HL-60 (cell line): ENCODE measurements at regions not wholly inside any gene's neighbourhood (a gene's known extent, or its start where the extent isn't known, plus 50 kb on each side); places are given as distances from the start of the nearest gene placed in this dataset.

ENCODE experiments used
- DNase-seq, 2 experiments: peaks; one replicate each; pipeline ENCODE4 v3.0.0-alpha.2; 2010 to 2020; ENCODE audit warnings: low read depth in 1 of 2, low spot score in 1 of 2
- H3K27ac ChIP-seq: fragments of 250-450 bp; sonication (Bioruptor Pico); replicated peaks from 2 replicates; pipeline ENCODE4 v1.5.1; 2020; ENCODE audit warnings: mild to moderate bottlenecking, moderate library complexity
- H3K27me3 ChIP-seq: fragments of 250-450 bp; sonication (Bioruptor Pico); 2 replicates; pipeline ENCODE4 v1.5.1; 2021; ENCODE audit warnings: mild to moderate bottlenecking, moderate library complexity; ENCODE audit not compliant: insufficient read depth, poor library complexity, severe bottlenecking
- H3K4me3 ChIP-seq: replicated peaks from 2 replicates; pipeline ENCODE4 v1.5.1; 2011; ENCODE audit warnings: mild to moderate bottlenecking, control low read depth, low read length; ENCODE audit not compliant: insufficient read depth
- GABPA ChIP-seq: IDR thresholded peaks from 2 replicates; pipeline ENCODE4 v1.6.1; 2012; ENCODE audit warnings: low read depth
- POLR2AphosphoS5 ChIP-seq: IDR thresholded peaks from 2 replicates; pipeline ENCODE4 v1.6.1; 2012; ENCODE audit warnings: low read depth
- SPI1 ChIP-seq: IDR thresholded peaks from 2 replicates; pipeline ENCODE4 v1.6.1; 2012; ENCODE audit warnings: low read depth, mild to moderate bottlenecking, borderline replicate concordance
- TF ChIP-seq, protein P1 (sequence below): IDR thresholded peaks from 2 replicates; pipeline ENCODE4 v1.6.1; 2012; ENCODE audit warnings: low read depth; ENCODE audit not compliant: insufficient replicate concordance
- TF ChIP-seq, protein P2 (sequence below): IDR thresholded peaks from one replicate; pipeline ENCODE4 v1.5.1; 2011; ENCODE audit warnings: low read length, control low read depth, inconsistent platforms; ENCODE audit not compliant: insufficient read depth

DNA sequence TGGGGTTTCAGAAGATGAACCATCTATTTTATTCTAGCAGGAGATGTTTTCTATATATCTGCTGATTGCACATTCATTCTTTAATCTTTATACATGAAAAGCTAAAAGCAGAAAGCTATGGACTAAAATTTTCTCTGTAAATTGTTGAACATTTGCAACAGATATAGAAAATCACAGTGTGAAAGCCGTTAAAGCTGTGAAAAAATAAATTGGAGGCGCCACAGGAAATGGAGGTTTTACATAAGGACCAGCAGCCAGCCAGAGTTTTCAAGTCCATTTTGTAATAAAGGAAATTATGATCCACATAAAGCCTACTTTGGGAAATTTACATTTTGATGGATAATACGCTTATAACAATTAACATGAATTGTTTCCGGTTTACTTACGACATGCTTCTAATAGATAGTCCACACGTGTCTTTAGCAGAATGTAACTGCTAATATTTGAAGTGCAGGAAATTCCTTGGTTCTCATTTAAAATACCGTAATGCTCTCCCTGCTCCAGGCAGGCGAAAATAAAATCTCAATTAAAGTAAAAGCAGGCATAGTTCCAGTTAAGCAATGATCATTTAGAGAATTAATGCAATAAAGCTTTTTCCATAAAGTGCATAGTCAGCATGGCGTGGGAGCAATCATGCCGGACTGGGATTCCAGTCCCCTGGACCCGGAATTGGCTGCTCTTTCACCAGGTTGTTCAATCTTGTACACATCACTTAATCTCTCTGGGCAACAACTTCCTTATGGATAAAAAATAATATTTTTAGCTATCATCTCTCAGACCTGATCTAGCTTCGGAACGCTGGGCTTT is 445.4 kb downstream of the ZNF608 start:
- Histone ChIP-seq H3K27ac (no peak overlapping the region), H3K27me3 (no peaks in the 10 kb centered on the region), H3K4me3 (no peak overlapping the region)
- TF ChIP-seq POLR2AphosphoS5 (no peak), GABPA (no peak), SPI1 (no peak)
- TF ChIP-seq, protein P1, sequence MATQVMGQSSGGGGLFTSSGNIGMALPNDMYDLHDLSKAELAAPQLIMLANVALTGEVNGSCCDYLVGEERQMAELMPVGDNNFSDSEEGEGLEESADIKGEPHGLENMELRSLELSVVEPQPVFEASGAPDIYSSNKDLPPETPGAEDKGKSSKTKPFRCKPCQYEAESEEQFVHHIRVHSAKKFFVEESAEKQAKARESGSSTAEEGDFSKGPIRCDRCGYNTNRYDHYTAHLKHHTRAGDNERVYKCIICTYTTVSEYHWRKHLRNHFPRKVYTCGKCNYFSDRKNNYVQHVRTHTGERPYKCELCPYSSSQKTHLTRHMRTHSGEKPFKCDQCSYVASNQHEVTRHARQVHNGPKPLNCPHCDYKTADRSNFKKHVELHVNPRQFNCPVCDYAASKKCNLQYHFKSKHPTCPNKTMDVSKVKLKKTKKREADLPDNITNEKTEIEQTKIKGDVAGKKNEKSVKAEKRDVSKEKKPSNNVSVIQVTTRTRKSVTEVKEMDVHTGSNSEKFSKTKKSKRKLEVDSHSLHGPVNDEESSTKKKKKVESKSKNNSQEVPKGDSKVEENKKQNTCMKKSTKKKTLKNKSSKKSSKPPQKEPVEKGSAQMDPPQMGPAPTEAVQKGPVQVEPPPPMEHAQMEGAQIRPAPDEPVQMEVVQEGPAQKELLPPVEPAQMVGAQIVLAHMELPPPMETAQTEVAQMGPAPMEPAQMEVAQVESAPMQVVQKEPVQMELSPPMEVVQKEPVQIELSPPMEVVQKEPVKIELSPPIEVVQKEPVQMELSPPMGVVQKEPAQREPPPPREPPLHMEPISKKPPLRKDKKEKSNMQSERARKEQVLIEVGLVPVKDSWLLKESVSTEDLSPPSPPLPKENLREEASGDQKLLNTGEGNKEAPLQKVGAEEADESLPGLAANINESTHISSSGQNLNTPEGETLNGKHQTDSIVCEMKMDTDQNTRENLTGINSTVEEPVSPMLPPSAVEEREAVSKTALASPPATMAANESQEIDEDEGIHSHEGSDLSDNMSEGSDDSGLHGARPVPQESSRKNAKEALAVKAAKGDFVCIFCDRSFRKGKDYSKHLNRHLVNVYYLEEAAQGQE = no peak
- TF ChIP-seq, protein P2, sequence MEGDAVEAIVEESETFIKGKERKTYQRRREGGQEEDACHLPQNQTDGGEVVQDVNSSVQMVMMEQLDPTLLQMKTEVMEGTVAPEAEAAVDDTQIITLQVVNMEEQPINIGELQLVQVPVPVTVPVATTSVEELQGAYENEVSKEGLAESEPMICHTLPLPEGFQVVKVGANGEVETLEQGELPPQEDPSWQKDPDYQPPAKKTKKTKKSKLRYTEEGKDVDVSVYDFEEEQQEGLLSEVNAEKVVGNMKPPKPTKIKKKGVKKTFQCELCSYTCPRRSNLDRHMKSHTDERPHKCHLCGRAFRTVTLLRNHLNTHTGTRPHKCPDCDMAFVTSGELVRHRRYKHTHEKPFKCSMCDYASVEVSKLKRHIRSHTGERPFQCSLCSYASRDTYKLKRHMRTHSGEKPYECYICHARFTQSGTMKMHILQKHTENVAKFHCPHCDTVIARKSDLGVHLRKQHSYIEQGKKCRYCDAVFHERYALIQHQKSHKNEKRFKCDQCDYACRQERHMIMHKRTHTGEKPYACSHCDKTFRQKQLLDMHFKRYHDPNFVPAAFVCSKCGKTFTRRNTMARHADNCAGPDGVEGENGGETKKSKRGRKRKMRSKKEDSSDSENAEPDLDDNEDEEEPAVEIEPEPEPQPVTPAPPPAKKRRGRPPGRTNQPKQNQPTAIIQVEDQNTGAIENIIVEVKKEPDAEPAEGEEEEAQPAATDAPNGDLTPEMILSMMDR = no peak
- DNase-seq = no peak

DNA sequence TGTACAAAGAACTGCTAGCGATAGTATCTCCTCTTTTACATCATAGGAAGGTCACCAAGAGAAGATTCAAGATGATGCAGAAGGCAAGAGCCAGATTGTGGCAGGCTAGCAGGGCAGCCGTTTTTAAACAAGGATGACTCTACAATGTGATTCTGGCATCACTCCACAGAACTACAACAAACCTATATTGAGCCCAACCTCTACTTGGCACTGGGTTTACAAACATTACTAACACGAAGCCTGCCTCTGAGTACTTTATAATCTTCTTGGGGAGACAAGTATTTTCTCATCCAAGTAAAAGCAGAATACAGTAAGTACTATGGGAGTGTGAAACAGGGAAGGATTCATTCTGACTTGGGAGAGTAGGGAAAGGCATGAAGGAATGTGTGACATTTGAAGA is 448.6 kb downstream of the ZNF608 start:
- TF ChIP-seq, protein P2 = no peak
- no peak for TF ChIP-seq GABPA
- no peak for TF ChIP-seq SPI1
- TF ChIP-seq, protein P1 = no peak
- no peak for TF ChIP-seq POLR2AphosphoS5
- Histone ChIP-seq H3K27me3 (no peaks in the 10 kb centered on the region), H3K27ac (no peak overlapping the region), H3K4me3 (no peak overlapping the region)
- no peak for DNase-seq

DNA sequence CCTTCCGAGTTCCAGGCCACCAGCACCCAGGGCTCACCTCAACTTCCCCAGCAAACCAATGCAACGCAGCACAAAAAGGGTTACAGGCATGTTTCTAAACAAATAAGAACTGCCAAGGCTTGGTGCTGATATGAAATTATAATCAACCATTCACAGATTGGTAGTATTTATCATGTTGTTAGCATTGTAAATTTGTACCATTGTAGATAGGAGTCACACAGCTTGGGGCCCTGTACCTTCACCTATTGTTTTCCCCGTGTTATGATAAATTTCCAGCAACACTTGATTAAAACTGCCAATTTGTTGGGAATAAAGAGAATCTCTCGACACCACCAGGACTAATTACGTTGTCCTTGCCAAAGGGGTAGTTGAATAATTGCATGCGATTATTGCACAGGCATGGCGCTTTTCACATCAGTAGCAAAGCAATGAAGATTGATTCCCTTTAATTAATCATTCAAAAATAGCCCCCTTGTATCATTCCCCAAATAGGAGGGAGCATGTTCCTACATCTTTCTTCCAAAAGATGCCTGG is 454.1 kb downstream of the ZNF608 start:
- DNase-seq = no peak
- no peak overlapping the region for H3K27ac ChIP-seq
- no peak overlapping the region for H3K4me3 ChIP-seq
- TF ChIP-seq, protein P1 = no peak
- TF ChIP-seq POLR2AphosphoS5 (no peak), SPI1 (no peak), GABPA (no peak)
- H3K27me3 ChIP-seq = no peaks in the 10 kb centered on the region
